ENCODE measurements at regions not wholly inside any gene's neighbourhood (a gene's known extent, or its start where the extent isn't known, plus 50 kb on each side); places are given as distances from the start of the nearest gene placed in this dataset.

- H3K4me1 Mint-ChIP-seq = no peaks in the 10 kb centered on the region
- peaks cover 0 to 4% (median 2%) of the 10 kb centered on the region in 3 donors for H3K27me3 Mint-ChIP-seq (ENCODE audit: low read depth in 3 of 3)
- H3K27ac Mint-ChIP-seq = no peak overlapping the region
These were observed 133.8 kb upstream of the NKX1-1 start for GRCh38 chr4:1539859-1540600.

GRCh38 chr4:1538941-1539772 is 132.9 kb upstream of the NKX1-1 start:
- DNase-seq = no peak
- Mint-ChIP-seq H3K27me3 (ENCODE audit: low read depth in 3 of 3) (peaks cover 0 to 4% (median 2%) of the 10 kb centered on the region in 3 donors), H3K4me3 (no peak overlapping the region), H3K27ac (no peak overlapping the region), H3K9me3 (no peaks in the 10 kb centered on the region), H3K36me3 (no peaks in the 10 kb centered on the region), H3K4me1 (no peaks in the 10 kb centered on the region)

More at GRCh38 chr4:1539859-1540600, 133.8 kb upstream of the NKX1-1 start:
- no peak for DNase-seq
- Mint-ChIP-seq H3K36me3 (no peaks in the 10 kb centered on the region), H3K4me3 (no peak overlapping the region), H3K9me3 (no peaks in the 10 kb centered on the region)

DNA sequence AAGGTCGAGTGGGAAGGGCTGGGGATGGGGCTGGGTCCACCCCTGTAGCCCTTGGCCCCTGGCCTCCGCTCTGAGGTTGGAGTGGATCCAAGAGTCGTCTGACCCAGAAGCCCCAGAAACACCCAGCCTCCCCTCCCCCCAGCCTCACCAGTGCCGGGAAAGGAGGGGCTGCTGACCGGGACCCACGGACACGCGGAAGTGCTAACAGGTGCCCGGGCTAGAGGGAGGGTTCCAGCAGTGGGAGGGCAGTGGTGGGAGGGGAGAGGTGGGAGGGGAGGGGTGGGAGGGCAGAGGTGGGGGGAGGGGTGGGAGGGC is 131.8 kb upstream of the NKX1-1 start:
- H3K36me3 Mint-ChIP-seq = no peaks in the 10 kb centered on the region
- no peaks in the 10 kb centered on the region for H3K4me1 Mint-ChIP-seq
- H3K27me3 Mint-ChIP-seq (ENCODE audit: low read depth in 3 of 3) = peaks cover 0 to 7% (median 7%) of the 10 kb centered on the region in 3 donors
- no peak for DNase-seq
- H3K27ac Mint-ChIP-seq = no peak overlapping the region
- H3K9me3 Mint-ChIP-seq = no peaks in the 10 kb centered on the region
- H3K4me3 Mint-ChIP-seq = no peak overlapping the region

- H3K27ac Mint-ChIP-seq = no peak overlapping the region
- H3K9me3 Mint-ChIP-seq = no peaks in the 10 kb centered on the region
- no peaks in the 10 kb centered on the region for H3K36me3 Mint-ChIP-seq
- no peak for DNase-seq
- H3K4me1 Mint-ChIP-seq = no peaks in the 10 kb centered on the region
- H3K27me3 Mint-ChIP-seq (ENCODE audit: low read depth in 3 of 3) = peaks cover 0 to 7% (median 7%) of the 10 kb centered on the region in 3 donors
- no peak overlapping the region for H3K4me3 Mint-ChIP-seq
These were observed 131.3 kb upstream of the NKX1-1 start for GRCh38 chr4:1537410-1538095.

DNA sequence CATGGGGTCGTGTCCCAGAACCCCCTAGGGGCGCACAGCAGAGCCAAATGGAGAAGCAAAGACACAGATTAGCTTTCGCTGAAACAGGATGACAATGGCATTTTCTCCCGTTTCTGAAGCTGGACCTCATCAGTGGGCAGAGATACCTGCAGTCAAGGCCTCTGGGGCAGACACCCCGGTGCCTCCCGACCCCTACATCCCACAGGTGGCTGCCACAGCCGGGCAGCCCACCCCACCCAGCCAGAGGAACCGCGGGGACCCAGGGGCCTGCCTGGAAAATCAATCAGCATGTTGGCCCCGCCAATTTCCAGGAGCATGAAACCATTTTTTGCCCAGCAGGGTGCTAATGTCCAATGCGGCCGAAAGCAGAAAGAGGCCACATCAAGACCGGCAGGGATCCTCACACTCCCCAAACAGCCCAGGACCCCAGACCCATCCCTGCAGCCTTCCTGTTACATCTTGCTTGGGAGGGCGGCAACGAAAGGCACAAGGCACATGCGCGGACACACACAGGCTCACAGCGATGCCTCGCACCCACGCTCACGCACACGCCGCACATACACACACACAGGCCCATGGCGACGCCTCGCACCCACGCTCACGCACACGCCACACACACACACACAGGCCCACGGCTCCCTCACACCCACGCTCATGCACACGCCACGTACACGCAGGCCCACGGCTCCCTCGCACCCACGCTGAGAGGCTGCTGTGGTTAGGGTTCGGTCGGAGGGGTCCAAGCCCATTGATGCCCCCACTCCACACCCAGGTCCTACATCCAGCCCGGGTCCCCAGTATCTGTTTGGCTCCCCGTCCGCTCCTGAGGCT is 130.6 kb upstream of the NKX1-1 start:
- H3K27me3 Mint-ChIP-seq (ENCODE audit: low read depth in 3 of 3) = peaks cover 0 to 7% (median 5%) of the 10 kb centered on the region in 3 donors
- no peaks in the 10 kb centered on the region for H3K4me1 Mint-ChIP-seq
- no peak overlapping the region for H3K4me3 Mint-ChIP-seq
- H3K9me3 Mint-ChIP-seq = no peaks in the 10 kb centered on the region
- H3K27ac Mint-ChIP-seq = no peak overlapping the region
- no peak for DNase-seq
- no peaks in the 10 kb centered on the region for H3K36me3 Mint-ChIP-seq

DNA sequence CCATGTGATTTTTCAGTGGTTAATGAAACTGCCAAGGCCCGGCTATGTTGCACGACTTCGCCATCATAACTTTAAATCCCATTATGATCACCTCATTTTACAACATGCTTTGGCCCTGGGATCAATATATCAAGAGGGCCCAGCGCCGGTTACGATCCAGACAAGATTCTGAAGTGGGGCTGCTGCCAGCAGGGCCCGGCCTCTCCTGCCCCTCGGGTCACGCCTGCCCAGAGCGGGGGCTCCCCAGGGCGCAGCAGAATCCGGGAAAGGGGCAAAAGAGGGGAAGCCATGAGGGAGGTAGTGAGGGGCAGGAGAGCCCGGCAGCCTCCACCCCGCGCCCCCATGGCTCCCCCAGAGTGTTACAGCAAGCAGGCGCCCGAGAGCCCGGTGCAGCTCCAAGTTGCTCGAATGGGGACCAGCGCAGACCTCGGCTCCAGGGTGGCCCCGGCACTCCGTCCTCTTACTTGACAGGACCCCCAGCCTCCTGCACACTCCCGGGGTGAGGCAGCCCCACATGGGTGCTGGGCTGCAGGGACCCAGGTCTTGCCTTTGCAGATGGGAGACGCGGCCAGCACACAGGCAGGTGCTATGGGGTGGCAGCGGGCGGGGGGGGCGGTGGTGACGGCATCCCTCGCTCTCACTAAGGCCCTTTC is 129.8 kb upstream of the NKX1-1 start:
- Mint-ChIP-seq H3K4me1 (no peaks in the 10 kb centered on the region), H3K27me3 (ENCODE audit: low read depth in 3 of 3) (peaks cover 0 to 7% (median 3%) of the 10 kb centered on the region in 3 donors), H3K36me3 (no peaks in the 10 kb centered on the region), H3K27ac (no peak overlapping the region), H3K9me3 (no peaks in the 10 kb centered on the region), H3K4me3 (no peak overlapping the region)
- DNase-seq = no peak

- Mint-ChIP-seq H3K27ac (no peak overlapping the region), H3K9me3 (no peaks in the 10 kb centered on the region), H3K4me1 (no peaks in the 10 kb centered on the region), H3K36me3 (no peaks in the 10 kb centered on the region), H3K27me3 (ENCODE audit: low read depth in 3 of 3) (peaks cover 0 to 8% (median 7%) of the 10 kb centered on the region in 3 donors), H3K4me3 (no peak overlapping the region)
- DNase-seq = no peak
These were observed 128.8 kb upstream of the NKX1-1 start for GRCh38 chr4:1534876-1535526.

- no peak overlapping the region for H3K4me3 Mint-ChIP-seq
- peaks cover 0 to 10% (median 5%) of the 10 kb centered on the region in 3 donors for H3K27me3 Mint-ChIP-seq (ENCODE audit: low read depth in 3 of 3)
- DNase-seq = no peak
These were observed 128.0 kb upstream of the NKX1-1 start for GRCh38 chr4:1534095-1534872.

DNA sequence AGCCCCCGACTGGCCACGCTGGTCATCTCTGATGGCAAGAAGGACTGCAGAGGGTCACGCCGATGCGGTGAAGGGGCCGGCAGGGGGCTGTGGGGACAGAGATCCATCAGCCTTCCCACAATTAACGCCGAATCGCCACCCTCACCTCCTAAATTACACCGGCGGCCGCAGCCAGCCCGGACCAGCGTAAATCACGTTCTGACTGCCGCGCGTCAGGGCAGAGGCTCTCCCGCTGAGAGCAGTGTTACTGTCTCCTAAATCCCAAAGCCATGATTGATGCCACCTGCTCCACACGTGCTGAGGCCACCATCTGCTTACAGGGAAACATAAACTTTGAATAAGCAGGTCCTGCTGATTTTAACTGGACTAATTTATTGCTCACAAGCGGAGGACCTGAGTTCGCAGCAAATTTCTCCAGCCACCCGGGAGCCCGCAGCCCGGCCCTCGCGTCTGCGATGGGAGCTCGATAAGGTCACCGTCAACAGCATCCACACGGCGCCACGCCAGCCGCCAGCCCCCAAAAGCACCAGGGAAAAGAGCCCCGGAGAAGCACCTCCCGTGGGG is 127.3 kb upstream of the NKX1-1 start:
- H3K9me3 Mint-ChIP-seq = no peaks in the 10 kb centered on the region
- H3K4me3 Mint-ChIP-seq = no peak overlapping the region
- DNase-seq = no peak
- H3K4me1 Mint-ChIP-seq = no peaks in the 10 kb centered on the region
- no peak overlapping the region for H3K27ac Mint-ChIP-seq
- H3K36me3 Mint-ChIP-seq = no peaks in the 10 kb centered on the region
- H3K27me3 Mint-ChIP-seq (ENCODE audit: low read depth in 3 of 3) = peaks cover 0 to 11% (median 5%) of the 10 kb centered on the region in 3 donors

More at GRCh38 chr4:1534095-1534872, 128.0 kb upstream of the NKX1-1 start:
- Mint-ChIP-seq H3K4me1 (no peaks in the 10 kb centered on the region), H3K36me3 (no peaks in the 10 kb centered on the region), H3K9me3 (no peaks in the 10 kb centered on the region), H3K27ac (no peak overlapping the region)

DNA sequence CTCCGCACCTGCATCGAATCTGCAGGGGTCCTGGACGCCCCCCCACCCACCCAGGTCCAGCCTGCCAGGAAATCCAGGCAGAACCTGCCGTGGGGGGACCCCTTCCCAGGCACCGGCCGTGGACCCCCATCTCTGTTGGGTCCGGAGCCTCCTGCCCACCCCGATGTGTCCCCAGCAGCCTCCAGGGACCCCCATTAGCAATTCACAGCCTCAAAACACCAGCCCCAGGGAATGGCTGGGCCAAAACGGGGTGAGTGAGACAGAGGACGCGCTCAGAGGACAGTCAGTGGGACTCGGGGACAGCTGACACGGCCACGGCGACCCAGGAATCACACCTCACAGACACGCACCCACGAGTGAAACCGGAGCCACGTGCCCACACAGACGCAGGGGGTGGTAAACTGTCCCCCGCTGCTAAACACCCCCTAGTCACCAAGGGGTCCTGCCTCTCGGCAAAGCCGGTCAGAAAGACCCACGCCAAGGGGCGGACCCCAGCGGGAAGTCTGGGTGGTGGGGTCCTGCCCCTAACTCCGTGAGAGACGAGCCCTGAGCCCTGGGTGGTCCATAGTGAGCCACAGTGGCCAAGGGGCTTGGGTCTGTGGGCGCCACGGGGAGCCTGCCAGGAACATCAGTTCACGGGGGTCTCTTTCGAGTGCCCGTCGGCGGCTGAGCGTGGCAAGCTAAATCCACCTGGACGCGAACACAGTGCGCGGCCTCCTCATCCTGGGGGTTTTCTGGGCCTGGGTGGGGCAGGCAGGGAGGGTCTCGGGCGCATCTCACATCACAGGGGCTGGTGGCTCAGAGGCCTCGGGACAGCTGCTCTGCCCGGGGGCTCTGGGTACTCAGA is 126.5 kb upstream of the NKX1-1 start:
- no peak for DNase-seq
- no peaks in the 10 kb centered on the region for H3K36me3 Mint-ChIP-seq
- no peak overlapping the region for H3K27ac Mint-ChIP-seq
- H3K27me3 Mint-ChIP-seq (ENCODE audit: low read depth in 3 of 3) = peaks cover 3 to 13% (median 5%) of the 10 kb centered on the region in 3 donors
- H3K4me3 Mint-ChIP-seq = no peak overlapping the region
- H3K9me3 Mint-ChIP-seq = no peaks in the 10 kb centered on the region
- H3K4me1 Mint-ChIP-seq = no peaks in the 10 kb centered on the region
